Activated CD4-positive, alpha-beta T cell treated with anti-CD3 and anti-CD28 coated beads, Interleukin-2, amount 10 ng/mL, durations not matched to agents 24 days and 14 days (primary cell): ENCODE measurements at regions not wholly inside any gene's neighbourhood (a gene's known extent, or its start where the extent isn't known, plus 50 kb on each side); places are given as distances from the start of the nearest gene placed in this dataset.

Source experiments
- DNase-seq: peaks from one replicate; pipeline ENCODE4 v3.0.0; 2022
- H3K27ac Mint-ChIP-seq: one replicate; pipeline ENCODE4 v1.8.0; 2022; ENCODE audit warnings: mild to moderate bottlenecking, mixed read lengths
- H3K27me3 Mint-ChIP-seq: one replicate; pipeline ENCODE4 v1.8.0; 2022; ENCODE audit warnings: mixed read lengths
- H3K36me3 Mint-ChIP-seq: one replicate; pipeline ENCODE4 v1.8.0; 2022; ENCODE audit warnings: low read depth, mild to moderate bottlenecking, mixed read lengths
- H3K4me1 Mint-ChIP-seq: one replicate; pipeline ENCODE4 v1.8.0; 2021; ENCODE audit warnings: mixed read lengths
- H3K4me3 Mint-ChIP-seq: one replicate; pipeline ENCODE4 v1.8.0; 2022; ENCODE audit warnings: mild to moderate bottlenecking, moderate library complexity, mixed read lengths
- H3K9me3 Mint-ChIP-seq: one replicate; pipeline ENCODE4 v1.8.0; 2021; ENCODE audit warnings: mixed read lengths
- intact Hi-C: fragments of 100-400 bp; cut with micrococcal nuclease; formaldehyde crosslinking; loops from one replicate; pipeline ENCODE4 v1.15.1; 2023

DNA sequence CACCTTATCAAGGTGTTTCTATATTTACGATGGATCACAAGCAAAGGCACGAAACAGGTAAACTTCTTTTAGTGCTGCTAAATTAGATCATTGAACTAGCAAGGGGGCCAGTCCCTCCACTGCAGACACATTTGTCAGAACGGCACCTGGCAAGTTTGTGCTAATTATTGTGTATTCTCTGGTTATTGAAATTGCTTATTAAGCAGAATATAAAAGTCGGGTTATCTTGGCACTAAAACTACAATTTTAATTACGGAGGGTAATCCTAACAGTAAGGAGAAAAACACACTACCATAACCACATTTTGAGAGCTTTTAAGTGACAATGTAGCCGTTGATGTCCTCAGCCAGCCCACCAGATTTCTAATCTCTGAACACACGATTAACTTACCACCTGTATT lies 118.9 kb upstream of the BTN3A2 start:
- H3K27me3 Mint-ChIP-seq: no peaks in the 10 kb centered on the region
- H3K4me1 Mint-ChIP-seq: peaks cover 33% of the 10 kb centered on the region
- DNase-seq: no peak
- no peak overlapping the region for H3K27ac Mint-ChIP-seq
- H3K9me3 Mint-ChIP-seq: no peaks in the 10 kb centered on the region
- intact Hi-C loops: no loop called here
- H3K4me3 Mint-ChIP-seq: no peak overlapping the region
- peaks cover 2% of the 10 kb centered on the region for H3K36me3 Mint-ChIP-seq

DNA sequence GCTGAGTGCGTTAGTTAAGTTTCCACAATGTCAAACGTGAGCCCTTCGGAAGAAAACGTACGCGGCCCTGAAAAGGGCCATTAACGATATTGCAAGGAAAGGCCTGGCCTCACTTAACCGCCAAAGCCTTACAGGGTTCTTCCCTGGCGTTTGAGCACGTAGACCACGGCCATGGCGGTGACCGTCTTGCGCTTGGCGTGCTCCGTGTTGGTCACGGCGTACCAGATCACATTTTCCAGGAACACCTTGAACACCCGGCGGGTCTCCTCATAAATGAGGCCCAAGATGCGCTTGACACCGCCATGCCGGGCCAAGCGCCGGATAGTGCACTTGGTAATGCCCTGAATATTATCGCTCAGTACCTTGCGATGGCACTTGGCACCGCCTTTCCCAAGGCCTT lies 118.4 kb upstream of the BTN3A2 start:
- Mint-ChIP-seq H3K27me3 (no peaks in the 10 kb centered on the region), H3K4me1 (peaks cover 33% of the 10 kb centered on the region), H3K27ac (no peak overlapping the region), H3K9me3 (no peaks in the 10 kb centered on the region), H3K4me3 (no peak overlapping the region), H3K36me3 (no peaks in the 10 kb centered on the region)
- no peak for DNase-seq
- intact Hi-C loops: no loop called here

DNA sequence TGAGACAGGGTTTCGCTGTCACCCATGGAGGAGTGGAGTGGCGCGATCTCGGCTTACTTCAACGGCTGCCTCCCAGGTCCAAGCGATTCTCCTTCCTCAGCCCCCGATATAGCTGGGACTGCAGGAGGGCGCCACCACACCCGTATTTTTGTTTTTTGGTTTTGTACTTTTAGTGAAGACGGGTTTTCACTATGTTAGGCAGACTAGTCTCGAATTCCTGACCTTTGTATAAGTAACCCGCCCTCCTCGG lies 115.4 kb upstream of the BTN3A2 start:
- Mint-ChIP-seq H3K27ac (peak overlapping the region; percentile 95), H3K36me3 (peaks cover 3% of the 10 kb centered on the region), H3K4me1 (peaks cover 41% of the 10 kb centered on the region), H3K27me3 (no peaks in the 10 kb centered on the region), H3K4me3 (peak overlapping the region; percentile 95), H3K9me3 (no peaks in the 10 kb centered on the region)
- intact Hi-C loops: no loop called here
- DNase-seq: peak; percentile 87

DNA sequence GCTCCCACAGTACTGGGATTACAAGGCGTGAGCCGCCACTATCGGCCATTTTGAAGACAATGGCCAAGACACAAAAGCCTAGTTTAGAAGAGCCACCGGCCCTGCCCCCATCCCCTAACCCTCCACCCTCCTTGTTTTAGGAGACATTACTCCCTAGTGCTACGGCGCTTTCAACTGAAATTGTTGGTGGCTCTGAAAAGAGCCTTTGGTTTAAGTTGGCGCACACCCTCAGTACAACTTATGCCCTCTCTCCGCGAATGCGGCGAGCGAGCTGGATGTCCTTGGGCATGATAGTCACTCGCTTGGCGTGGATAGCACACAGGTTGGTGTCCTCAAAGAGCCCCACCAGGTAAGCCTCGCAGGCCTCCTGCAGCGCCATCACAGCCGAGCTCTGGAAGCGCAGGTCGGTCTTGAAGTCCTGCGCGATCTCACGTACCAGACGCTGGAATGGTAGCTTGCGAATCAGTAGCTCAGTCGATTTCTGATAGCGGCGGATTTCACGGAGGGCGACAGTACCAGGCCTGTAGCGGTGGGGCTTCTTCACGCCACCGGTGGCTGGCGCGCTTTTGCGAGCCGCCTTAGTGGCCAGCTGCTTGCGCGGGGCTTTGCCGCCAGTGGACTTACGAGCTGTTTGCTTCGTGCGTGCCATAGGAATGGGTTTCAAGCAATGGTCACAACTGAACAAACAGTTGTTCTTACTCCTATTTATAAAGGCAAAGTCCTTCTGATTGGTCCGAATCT lies 114.9 kb upstream of the BTN3A2 start:
- H3K9me3 Mint-ChIP-seq: no peaks in the 10 kb centered on the region
- no peaks in the 10 kb centered on the region for H3K27me3 Mint-ChIP-seq
- H3K4me1 Mint-ChIP-seq: peaks cover 37% of the 10 kb centered on the region
- peak; percentile 92 for DNase-seq
- intact Hi-C loops: loop anchor here (1.0 to 2.0 kb wide), 5 partner anchors 10 to 45 kb away; a partner anchor contains a TSS
- H3K36me3 Mint-ChIP-seq: peaks cover 3% of the 10 kb centered on the region
- peak overlapping the region; percentile 95 for H3K27ac Mint-ChIP-seq
- peak overlapping the region; percentile 95 for H3K4me3 Mint-ChIP-seq

DNA sequence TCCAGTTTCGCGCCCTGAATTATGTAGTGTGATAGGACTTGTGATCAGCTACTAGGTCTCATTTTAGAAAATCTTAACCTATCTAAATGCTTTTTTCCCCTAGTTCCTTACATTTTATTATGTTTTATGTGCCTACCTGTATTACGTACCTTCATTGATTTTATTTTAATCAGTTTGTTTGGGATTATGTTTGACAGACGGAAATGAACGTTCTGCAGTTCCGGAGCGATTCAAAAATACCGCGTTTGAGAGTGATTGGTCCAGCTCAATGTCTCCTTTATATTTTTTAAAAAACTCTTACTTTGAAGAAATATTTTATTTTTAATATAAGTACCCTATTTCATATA lies 114.3 kb upstream of the BTN3A2 start:
- intact Hi-C loops: loop anchor here (1.0 to 2.0 kb wide), 6 partner anchors 10 to 46 kb away; a partner anchor contains a TSS
- no peaks in the 10 kb centered on the region for H3K9me3 Mint-ChIP-seq
- peak overlapping the region; percentile 95 for H3K27ac Mint-ChIP-seq
- peak overlapping the region; percentile 95 for H3K4me3 Mint-ChIP-seq
- peak; percentile 82 for DNase-seq
- H3K27me3 Mint-ChIP-seq: no peaks in the 10 kb centered on the region
- H3K36me3 Mint-ChIP-seq: peaks cover 3% of the 10 kb centered on the region
- peaks cover 36% of the 10 kb centered on the region for H3K4me1 Mint-ChIP-seq

DNA sequence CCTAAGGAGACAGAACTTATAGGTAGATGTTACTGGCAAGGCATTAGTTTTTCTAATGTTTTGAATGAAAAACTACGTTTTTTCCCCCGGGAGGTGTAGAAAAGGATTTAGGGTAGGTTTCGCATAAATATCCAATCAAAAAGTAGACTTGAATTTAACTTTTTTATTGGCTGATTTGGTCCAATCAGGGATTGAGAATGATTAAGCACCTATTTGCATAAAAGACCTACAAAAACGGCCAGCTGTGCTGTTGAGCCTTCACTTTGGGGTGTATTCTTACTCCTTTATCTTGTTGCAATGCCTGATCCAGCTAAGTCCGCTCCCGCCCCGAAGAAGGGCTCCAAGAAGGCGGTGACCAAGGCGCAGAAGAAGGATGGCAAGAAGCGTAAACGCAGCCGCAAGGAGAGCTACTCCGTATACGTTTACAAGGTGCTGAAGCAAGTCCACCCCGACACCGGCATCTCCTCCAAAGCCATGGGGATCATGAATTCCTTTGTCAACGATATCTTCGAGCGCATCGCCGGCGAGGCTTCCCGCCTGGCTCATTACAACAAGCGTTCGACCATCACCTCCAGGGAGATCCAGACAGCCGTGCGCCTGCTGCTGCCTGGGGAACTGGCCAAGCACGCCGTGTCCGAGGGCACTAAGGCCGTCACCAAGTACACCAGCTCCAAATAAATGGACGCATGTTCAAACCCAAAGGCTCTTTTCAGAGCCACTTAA lies 113.5 kb upstream of the BTN3A2 start:
- peak overlapping the region; percentile 95 for H3K4me3 Mint-ChIP-seq
- intact Hi-C loops: loop anchor here (1.0 to 2.0 kb wide), 3 partner anchors 21 to 47 kb away; a partner anchor contains a TSS
- no peaks in the 10 kb centered on the region for H3K27me3 Mint-ChIP-seq
- H3K27ac Mint-ChIP-seq: peak overlapping the region; percentile 95
- H3K4me1 Mint-ChIP-seq: peaks cover 36% of the 10 kb centered on the region
- peaks cover 3% of the 10 kb centered on the region for H3K36me3 Mint-ChIP-seq
- peak; percentile 94 for DNase-seq
- H3K9me3 Mint-ChIP-seq: no peaks in the 10 kb centered on the region

DNA sequence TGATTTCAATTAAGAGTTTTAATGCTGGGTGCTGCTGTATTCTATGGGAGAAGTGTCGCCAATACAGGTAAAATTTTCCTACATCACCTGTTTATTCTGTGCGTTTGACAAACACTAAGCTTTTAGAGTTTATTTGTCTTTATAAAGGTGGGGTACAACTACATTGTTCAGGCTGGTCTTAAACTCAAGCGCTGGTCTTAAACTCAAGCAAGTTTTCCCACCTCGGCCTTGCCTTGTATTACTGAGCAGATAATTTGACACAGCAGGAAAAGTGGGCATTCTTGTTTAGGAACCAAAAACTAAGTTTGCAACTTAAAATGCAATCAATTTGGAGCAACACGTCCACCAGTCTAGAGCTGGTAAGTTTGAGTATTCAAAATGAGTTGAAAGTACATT lies 112.9 kb upstream of the BTN3A2 start:
- Mint-ChIP-seq H3K27me3 (no peaks in the 10 kb centered on the region), H3K4me1 (peaks cover 36% of the 10 kb centered on the region), H3K36me3 (peaks cover 3% of the 10 kb centered on the region), H3K9me3 (no peaks in the 10 kb centered on the region), H3K4me3 (peak overlapping the region; percentile 95), H3K27ac (peak overlapping the region; percentile 95)
- intact Hi-C loops: no loop called here
- DNase-seq: no peak

DNA sequence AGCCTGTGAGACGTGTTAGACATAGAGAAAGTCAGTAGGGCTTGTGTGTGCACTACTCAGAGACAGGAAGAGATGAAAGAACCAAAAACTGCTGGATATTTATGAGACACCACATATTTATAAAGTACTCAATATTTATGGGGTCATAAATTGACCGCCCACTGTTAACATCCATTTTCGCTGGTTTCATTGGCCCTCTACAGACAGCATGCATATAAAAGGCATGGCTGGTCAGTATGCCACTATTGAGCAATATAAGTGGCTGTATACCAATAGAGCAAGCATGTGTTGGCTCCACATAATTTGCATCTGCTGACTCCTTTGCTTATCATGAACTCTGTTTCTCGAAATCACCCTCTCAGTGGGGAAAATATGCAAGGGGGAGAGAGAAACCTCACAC lies 110.3 kb upstream of the BTN3A2 start:
- Mint-ChIP-seq H3K4me1 (peaks cover 26% of the 10 kb centered on the region), H3K9me3 (no peaks in the 10 kb centered on the region), H3K4me3 (peak overlapping the region; percentile 48), H3K27me3 (no peaks in the 10 kb centered on the region), H3K27ac (no peak overlapping the region), H3K36me3 (peaks cover 3% of the 10 kb centered on the region)
- DNase-seq: no peak
- intact Hi-C loops: no loop called here

DNA sequence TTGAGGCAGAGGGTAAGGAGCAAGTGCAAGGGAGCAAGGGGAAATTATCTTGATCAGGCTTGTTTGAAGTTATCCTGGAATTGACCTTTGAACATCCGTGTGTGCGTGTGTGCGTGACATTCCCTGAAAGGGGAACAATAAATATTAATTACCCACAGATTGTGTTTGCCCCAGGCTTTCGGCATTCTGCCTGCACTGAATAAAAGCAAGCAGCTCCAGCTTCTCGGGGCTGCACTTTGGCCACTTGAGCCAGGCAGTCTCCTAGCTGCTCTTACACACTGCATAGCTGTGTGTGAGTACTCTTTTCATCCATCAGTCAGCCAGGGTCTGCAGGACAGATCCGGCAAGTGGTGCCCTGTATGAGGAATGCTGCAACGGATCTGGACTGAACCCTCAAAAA lies 107.7 kb upstream of the BTN3A2 start:
- no peak overlapping the region for H3K4me3 Mint-ChIP-seq
- H3K27me3 Mint-ChIP-seq: no peaks in the 10 kb centered on the region
- no peak overlapping the region for H3K27ac Mint-ChIP-seq

DNA sequence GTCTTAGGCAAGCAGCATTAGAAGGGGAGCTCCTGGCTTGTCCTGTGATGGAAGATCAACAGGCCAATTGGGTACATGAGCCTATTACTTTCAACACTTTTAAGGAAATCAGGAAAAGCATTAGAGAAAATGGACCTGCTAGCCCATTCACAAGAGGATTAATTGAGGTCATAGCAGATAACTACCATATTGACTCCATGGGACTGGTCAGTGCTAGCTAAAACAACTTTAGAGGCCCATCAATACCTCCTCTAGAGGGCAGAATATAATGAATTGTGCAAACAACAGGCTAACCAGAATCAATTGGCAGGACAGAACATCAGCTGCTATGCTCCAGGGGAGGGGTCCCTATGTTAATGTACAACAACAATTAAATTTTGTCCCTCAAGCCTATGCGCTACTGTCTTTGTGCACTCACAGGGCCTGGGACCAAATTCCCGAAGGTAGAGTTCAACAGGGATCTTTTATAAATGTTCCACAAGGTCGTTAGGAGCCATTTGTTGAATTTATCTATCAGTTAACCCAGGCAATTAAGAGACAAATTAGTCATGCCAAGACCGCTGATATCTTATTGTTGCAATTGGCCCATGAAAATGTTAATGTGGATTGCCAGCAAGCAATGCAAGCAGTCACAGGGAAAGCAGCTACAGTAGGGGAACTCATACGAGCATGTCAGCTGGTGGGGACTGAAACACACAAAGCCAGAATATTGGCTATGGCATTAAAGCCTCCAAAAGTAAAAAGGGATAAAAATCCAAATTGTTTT lies 106.6 kb upstream of the BTN3A2 start:
- Mint-ChIP-seq H3K9me3 (no peaks in the 10 kb centered on the region), H3K4me3 (no peak overlapping the region), H3K36me3 (no peaks in the 10 kb centered on the region), H3K4me1 (peaks cover 3% of the 10 kb centered on the region), H3K27ac (no peak overlapping the region), H3K27me3 (no peaks in the 10 kb centered on the region)
- intact Hi-C loops: no loop called here
- no peak for DNase-seq

More for the DNA sequence above, 107.7 kb upstream of the BTN3A2 start:
- peaks cover 12% of the 10 kb centered on the region for H3K4me1 Mint-ChIP-seq
- intact Hi-C loops: no loop called here
- H3K36me3 Mint-ChIP-seq: peaks cover 3% of the 10 kb centered on the region
- DNase-seq: no peak
- H3K9me3 Mint-ChIP-seq: no peaks in the 10 kb centered on the region

DNA sequence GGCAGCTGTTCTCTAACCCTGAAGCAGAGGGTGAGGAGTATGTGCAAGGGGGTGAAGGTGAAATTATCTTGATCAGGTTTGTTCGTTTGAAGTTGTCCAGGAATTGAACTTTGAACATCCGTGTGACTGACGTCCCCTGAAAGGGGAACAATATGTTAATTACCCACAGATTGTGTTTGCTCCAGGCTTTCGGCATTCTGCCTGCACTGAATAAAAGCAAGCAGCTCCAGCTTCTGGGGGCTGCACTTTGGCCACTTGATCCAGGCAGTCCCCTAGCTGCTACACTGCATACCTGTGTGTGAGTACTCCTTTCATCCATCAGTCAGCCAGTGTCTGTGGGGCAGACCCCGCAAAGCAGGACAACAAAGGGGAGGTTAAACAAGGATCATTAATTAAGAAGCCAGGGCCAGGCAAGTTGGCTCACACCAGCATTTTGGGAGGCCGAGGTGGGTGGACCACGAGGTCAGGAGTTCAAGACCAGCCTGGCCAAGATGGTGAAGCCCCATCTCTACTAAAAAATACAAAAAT lies 104.8 kb upstream of the BTN3A2 start:
- no peak for DNase-seq
- Mint-ChIP-seq H3K27ac (peak overlapping the region; percentile 20), H3K9me3 (no peaks in the 10 kb centered on the region), H3K27me3 (no peaks in the 10 kb centered on the region), H3K4me1 (no peaks in the 10 kb centered on the region), H3K36me3 (no peaks in the 10 kb centered on the region), H3K4me3 (no peak overlapping the region)
- intact Hi-C loops: no loop called here

DNA sequence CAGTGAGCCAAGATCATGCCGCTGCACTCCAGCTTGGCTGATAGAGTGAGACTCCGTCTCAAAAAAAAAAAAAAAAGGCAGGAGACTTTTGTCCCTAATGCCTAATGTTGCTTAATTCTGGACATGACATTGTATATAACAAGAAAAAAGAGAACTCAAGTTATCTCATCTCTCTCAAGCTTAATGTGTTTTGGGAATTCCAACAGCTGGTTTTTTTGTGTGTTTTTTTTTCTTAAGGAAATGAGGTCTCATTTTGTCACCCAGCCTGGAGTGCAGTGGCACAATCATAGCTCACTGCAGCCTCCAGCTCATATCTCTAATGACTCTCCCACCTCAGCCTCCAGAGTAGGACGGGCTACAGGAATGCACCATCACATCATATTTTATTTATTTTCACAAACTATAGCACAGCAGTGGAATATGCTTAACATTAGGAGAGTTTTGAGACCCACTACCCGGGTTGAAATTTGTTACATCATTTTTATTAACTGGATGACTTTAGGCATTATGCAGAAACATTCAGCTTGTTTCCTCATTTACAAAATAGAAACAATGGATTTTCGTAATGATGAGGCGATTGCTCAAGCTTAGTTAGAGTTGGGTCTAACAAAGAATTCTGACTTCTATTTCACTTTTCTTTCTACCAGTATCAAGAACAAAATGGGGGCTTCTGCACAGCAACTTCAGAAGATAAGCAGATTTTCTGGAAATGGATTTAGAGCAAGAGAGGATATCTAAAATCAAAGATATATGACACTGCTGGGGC lies 104.1 kb upstream of the BTN3A2 start:
- intact Hi-C loops: no loop called here
- Mint-ChIP-seq H3K4me1 (no peaks in the 10 kb centered on the region), H3K27me3 (no peaks in the 10 kb centered on the region)

DNA sequence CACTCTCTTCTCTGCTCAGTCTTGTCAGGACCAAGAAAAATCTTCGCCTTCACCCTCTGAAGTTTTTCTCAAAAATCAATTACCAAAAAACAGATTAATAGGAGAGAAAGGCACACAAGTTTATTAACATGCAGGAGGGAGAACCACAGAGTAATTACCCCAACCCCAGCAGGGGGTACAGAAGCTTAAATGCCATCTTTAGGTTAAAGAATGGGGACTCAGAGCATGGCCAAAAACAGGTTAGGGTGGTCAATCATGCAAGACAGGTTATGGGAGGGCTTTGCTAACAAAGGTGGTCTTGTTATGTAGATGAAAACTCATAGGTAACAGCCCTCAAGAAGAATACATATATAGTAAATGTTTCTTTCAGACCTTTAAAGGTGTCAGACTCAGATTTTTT lies 100.5 kb upstream of the BTN3A2 start:
- Mint-ChIP-seq H3K9me3 (no peaks in the 10 kb centered on the region), H3K27me3 (no peaks in the 10 kb centered on the region), H3K4me1 (peaks cover 9% of the 10 kb centered on the region), H3K36me3 (no peaks in the 10 kb centered on the region), H3K4me3 (no peak overlapping the region), H3K27ac (no peak overlapping the region)
- DNase-seq: no peak
- intact Hi-C loops: no loop called here

More for the DNA sequence above, 104.1 kb upstream of the BTN3A2 start:
- DNase-seq: no peak
- Mint-ChIP-seq H3K9me3 (no peaks in the 10 kb centered on the region), H3K27ac (no peak overlapping the region), H3K4me3 (no peak overlapping the region), H3K36me3 (no peaks in the 10 kb centered on the region)
